ENCODE measurements at regions not wholly inside any gene's neighbourhood (a gene's known extent, or its start where the extent isn't known, plus 50 kb on each side); places are given as distances from the start of the nearest gene placed in this dataset.

DNA sequence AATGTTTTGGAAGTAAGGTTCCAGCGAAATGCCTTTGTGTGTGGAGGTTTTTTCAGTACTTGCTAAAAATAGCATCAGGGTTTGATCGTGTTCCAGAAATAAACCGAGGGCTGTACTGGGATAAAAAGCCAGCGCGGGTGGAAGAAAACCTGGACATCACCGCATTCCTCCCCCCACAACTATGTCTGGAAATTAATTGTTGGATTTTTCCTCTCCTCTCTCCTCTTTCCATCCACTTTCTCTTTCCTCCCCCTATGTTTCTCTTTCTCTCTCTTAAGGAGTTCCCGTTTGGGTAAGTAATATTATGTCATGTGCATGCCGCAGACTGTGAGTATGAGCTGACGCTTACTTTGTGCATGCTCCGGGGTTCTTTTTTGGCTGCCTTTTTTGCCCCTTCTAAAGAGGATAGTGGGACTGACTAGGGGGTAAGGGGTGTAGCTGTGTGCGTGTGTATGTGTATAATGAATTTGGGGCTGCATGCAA is 104.2 kb upstream of the HSD17B12 start:
- no peak for DNase-seq

- peak in 1 of 2 donors; percentile 5 for DNase-seq
Measured at GRCh38 chr11:43576803-43577521, 103.6 kb upstream of the HSD17B12 start.

GRCh38 chr11:43577566-43578264 is 102.8 kb upstream of the HSD17B12 start:
- DNase-seq, result no peak

DNA sequence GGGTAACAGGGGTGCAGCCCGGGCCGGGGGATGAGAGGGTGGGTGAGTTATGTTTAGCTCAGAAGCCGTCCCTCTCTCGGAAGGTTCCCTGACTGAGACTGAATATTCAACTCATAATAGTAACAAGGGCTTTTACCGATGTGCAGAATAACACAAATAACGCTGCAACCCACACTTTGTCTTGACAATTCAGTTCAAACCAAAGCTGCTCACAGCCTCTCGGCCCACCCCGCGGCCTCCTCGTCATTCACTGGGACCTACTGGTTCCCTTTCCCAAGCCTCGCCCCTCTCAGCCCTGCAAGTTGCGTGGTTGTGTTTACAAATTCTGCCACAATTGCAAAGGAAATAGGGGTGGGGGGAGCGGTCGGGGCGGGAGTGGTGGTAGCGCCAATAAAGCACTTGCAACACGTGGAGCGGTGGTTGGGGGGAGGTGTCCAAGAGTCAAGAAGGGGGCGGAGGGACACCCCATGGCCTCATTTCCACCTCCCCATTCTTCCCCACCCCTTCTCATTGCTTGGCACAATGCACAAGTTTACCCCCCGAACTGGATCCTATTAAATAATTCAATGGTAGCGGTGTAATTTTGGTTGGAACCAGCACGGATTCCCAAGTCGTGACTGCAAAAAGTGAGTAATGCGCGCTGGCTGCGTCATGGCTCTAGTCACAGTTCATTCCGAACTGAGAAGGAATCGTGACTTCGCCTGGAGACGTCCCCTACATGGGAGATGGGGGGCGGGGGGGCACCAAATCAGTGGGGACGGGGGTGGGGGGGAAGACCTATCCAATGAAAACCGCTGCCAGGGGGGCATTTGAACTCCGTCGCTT is 102.0 kb upstream of the HSD17B12 start:
- DNase-seq, result no peak

- no peak for DNase-seq
Measured at GRCh38 chr11:43579171-43579918, 101.2 kb upstream of the HSD17B12 start.

DNA sequence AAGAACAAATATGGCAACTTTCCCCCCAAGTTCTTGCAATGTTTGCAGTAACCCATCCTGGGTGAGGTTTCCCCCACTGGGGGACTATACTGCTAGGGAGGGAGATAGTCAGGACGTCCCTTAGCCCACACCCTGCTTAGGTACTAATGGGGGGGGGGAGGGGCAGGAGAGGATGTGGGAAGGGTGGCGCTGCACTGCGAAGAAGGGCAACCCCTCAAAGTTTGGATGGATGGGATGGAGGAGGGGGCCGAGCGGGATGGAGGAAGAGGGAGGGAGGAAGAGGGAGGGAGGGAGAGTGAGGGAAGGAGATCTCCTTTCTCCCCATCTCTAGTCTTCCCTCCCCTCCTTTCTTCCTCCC is 100.6 kb upstream of the HSD17B12 start:
- no peak for DNase-seq

GRCh38 chr11:43580735-43581369 is 99.7 kb upstream of the HSD17B12 start:
- no peak for DNase-seq

DNA sequence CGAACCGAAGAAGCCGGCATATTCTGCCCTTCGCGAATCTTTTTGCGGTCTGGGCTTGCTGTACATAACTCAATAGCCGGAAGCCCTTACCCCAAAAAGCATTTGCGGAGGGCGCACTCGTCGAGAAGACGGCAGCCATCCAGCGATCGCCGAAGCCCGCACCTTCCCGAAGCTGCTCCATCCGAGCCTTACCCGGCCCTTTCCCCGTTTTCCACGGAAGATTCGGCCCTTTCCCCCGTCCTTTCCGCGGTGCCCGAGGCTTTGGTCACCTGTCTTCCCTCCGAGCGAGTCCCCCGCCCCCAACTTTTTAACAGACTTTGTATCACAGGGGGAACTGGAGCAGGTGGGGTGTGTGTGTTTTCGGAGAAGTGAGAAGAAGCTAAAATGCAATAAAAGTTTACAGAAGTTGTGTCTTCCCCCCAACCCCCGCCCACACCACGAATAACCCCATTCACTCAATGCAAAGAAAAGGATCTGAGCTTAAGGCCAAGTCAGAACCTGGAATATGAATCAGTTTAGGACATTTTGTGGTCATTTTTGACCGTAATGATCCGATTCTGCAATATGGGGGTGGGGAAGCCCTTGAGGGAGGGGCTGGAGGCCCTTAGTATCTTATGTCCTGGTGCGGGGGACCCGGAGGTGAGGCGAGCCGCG is 99.0 kb upstream of the HSD17B12 start:
- no peak for DNase-seq

DNA sequence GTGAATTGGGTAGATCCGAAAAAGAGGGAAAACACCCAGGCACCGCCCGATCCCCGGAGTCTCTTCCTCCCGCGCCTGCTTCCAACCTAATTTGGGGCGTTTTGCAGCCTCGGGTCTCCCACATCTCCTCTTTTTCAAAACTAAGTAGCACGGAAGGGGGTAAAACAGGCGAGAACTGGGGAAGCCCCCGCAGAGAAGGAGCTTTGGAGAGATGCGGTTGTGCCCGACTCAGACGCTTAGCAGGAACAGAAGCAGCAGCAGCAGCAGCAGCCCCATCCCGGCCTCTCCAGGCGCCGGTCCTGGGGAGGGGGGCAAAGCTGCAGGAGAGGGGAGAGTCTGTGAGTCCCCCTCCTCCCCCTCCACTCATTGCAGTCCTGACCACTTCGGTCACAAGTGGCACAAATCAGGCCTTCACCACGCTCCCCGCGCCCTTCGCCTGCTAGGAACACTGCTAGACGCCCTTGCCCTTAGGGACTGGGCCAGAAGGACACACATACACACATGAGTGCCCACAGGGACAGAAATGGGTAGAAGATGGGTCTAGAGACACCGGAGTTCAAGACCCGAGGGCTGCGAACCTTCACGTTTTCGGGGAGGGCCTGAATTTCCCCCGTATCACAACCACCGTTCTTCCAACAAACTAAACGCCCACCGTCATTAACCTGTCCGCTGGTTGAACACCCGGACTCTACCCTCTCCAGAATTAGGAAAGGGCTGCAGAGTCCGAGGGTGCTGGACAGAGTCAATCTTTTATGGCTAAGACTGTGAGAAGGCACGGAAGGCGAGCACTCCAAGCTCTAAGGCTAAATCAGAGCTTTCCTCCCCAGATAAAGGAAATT is 98.3 kb upstream of the HSD17B12 start:
- no peak for DNase-seq

GRCh38 chr11:43582863-43583462 is 97.6 kb upstream of the HSD17B12 start:
- no peak for DNase-seq

GRCh38 chr11:43583548-43583947 is 97.0 kb upstream of the HSD17B12 start:
- DNase-seq, result no peak

GRCh38 chr11:43585877-43586608 is 94.5 kb upstream of the HSD17B12 start:
- no peak for DNase-seq

DNA sequence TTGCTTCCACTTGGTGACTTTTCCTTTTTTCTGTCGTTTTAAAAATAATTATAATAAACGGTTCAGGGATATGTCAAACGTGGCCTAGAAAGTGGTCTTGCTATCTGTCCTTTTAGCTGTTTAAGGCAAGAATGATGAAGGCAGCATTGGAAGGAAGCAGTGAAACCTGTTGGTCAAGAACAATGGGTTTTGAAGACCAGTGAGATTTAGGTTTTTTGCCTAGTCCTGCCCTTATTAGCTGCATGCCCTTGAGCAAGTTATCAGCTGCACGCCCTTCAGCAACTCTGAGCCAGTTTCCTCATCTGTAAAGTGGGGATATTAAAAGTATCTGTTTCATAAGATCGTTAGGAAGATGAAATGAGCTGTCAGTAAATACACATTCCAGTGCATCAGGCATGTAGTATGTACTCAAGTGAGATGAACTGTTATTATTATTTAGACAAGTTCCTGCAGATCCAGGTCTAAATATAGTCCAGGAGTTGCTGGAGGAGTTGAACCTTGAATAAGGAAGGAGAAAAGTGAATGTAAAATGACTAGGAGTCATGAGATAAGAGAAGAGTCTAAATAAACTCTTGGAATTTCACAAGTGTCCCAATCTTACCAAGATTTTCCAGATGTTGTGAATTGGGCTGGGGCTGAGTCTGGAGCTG is 90.8 kb upstream of the HSD17B12 start:
- no peak for DNase-seq

DNA sequence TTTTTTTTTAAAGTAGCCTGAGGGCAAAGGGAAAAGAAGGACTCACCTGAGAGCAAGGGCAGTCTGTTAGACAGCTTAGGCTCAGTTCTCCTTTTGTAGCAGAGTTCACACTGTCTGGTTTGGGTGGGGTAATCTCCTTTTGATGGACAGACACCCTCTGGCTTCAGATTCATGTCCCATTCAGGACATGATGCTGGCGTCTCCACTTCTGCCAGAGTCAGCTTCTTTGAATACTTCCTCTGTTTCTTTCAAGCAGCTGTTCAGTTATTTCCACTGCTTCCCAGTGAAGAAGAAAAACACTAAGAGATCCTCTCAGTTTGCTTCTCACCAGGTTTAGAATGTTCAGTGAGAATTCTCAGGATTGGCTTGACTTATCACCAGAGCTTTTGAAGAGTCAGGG is 79.0 kb upstream of the HSD17B12 start:
- no peak for DNase-seq

DNA sequence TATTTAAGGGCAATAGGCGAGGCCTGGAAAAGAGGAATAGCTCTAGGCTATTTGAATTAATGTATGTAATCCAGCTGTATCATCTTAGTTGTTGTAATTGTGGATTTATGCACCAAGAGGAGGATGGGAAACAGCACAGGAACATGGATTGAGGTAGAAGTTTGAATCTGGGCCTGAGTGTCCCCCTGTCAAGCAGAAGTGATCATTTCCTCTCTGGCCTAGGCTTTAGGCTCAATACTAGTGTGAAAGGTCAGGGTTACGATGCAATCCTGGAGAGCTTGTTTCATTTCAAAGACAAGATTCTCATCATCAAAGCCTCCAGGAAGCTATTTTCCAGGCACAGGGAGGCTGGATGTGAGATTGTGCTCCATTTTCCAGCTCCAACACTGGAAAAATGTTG is 77.9 kb upstream of the HSD17B12 start:
- DNase-seq, result no peak

DNA sequence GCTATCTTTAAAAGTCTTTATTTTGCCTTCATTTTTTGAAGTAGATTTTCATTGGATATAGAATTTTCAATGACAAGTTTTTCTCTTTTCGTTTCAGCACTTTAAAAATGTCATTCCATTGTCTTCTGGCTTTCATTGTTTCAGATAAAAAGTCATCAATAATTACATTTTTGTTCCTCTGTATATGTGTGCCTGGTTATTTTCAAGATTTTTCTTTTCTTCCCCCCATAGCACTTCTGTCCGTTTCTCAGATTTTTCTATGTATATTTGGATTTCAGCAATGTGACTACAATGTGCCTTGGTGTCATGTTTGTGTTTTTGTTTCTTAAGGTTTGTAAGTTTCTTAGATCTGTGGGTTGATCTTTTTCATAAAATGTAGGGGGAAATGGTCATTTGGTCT is 66.3 kb upstream of the HSD17B12 start:
- no peak for DNase-seq

DNA sequence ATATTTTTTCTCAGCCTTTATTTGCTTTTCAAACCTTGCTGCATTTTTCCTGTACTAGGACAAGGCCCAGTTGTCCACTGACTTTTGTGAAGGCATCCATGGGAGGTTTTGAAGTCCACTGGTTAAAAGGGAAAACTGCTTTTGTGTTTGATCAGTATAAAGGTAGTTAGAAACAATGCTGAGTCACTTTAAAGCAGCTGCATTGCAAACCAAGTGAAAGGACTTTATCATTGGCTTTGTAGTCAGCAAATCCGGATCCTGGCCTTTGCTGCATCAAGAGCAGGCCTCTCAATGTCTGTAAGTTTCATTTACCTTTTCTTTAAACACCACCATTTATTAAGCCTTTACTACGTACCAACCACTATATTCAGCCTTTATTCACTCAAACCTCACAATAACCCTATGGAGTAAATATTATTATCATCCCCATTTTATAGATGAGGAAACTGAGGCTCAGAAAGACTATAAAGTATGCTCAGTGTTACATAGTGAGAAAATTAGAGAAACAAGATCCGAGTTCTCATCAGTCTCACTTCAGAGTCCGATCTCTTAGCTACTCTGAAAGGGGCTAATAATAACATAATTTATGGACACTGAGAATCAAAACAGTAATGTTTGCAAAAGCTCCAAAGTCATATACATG is 60.6 kb upstream of the HSD17B12 start:
- no peak for DNase-seq

GRCh38 chr11:43626798-43627197 is 53.7 kb upstream of the HSD17B12 start:
- DNase-seq, result no peak

Data from CD4-positive, alpha-beta T cell treated with Interferon alpha-2 for 1 hour (primary cell).